NCI-H460 (cell line): ENCODE measurements at regions not wholly inside any gene's neighbourhood (a gene's known extent, or its start where the extent isn't known, plus 50 kb on each side); places are given as distances from the start of the nearest gene placed in this dataset.
A peak's percentile ranks its signal among the peaks of the same experiment; 100 is the strongest.

ENCODE experiments used
- DNase-seq: peaks from one replicate; pipeline ENCODE4 v3.0.0-alpha.2; 2016; ENCODE audit warnings: low read depth; ENCODE audit errors: extremely low read depth

- DNase-seq: peak; percentile 42
Measured at GRCh38 chr9:13513716-13514444, 234.4 kb upstream of the MPDZ start.

- DNase-seq: no peak
Measured at GRCh38 chr9:13513286-13513685, 233.8 kb upstream of the MPDZ start.

- no peak for DNase-seq
Measured at GRCh38 chr9:13508681-13509080, 229.2 kb upstream of the MPDZ start.

- no peak for DNase-seq
Measured at GRCh38 chr9:13508086-13508485, 228.6 kb upstream of the MPDZ start.

GRCh38 chr9:13505797-13506196 lies 226.3 kb upstream of the MPDZ start:
- no peak for DNase-seq

- DNase-seq: no peak
Measured at GRCh38 chr9:13503599-13503998, 224.1 kb upstream of the MPDZ start.

- DNase-seq: no peak
Measured at GRCh38 chr9:13502484-13502883, 223.0 kb upstream of the MPDZ start.

- no peak for DNase-seq
Measured at GRCh38 chr9:13501018-13501417, 221.5 kb upstream of the MPDZ start.

- no peak for DNase-seq
Measured at GRCh38 chr9:13500034-13500433, 220.5 kb upstream of the MPDZ start.

GRCh38 chr9:13493697-13494096 lies 214.2 kb upstream of the MPDZ start:
- no peak for DNase-seq

GRCh38 chr9:13491493-13492424 lies 212.3 kb upstream of the MPDZ start:
- no peak for DNase-seq

- DNase-seq: no peak
Measured at GRCh38 chr9:13491138-13491492, 211.6 kb upstream of the MPDZ start.

GRCh38 chr9:13487936-13488335 lies 208.4 kb upstream of the MPDZ start:
- no peak for DNase-seq

- DNase-seq: no peak
Measured at GRCh38 chr9:13487498-13487897, 208.0 kb upstream of the MPDZ start.

GRCh38 chr9:13487071-13487470 lies 207.6 kb upstream of the MPDZ start:
- no peak for DNase-seq

GRCh38 chr9:13485068-13485596 lies 205.6 kb upstream of the MPDZ start:
- DNase-seq: no peak

GRCh38 chr9:13484186-13484585 lies 204.7 kb upstream of the MPDZ start:
- no peak for DNase-seq

GRCh38 chr9:13481274-13481673 lies 201.8 kb upstream of the MPDZ start:
- DNase-seq: no peak

GRCh38 chr9:13480693-13481092 lies 201.2 kb upstream of the MPDZ start:
- DNase-seq: no peak

- no peak for DNase-seq
Measured at GRCh38 chr9:13479096-13479495, 199.6 kb upstream of the MPDZ start.

- DNase-seq: no peak
Measured at GRCh38 chr9:13478639-13479038, 199.1 kb upstream of the MPDZ start.

GRCh38 chr9:13478160-13478559 lies 198.7 kb upstream of the MPDZ start:
- no peak for DNase-seq
